HG02571 (cell line): ENCODE measurements at regions not wholly inside any gene's neighbourhood (a gene's known extent, or its start where the extent isn't known, plus 50 kb on each side); places are given as distances from the start of the nearest gene placed in this dataset.

Source experiments
- ATAC-seq: cut with Tn5 transposase; IDR thresholded peaks from one replicate; pipeline ENCODE4 v1.9.1; 2021; ENCODE audit warnings: mild to moderate bottlenecking, moderate library complexity; ENCODE audit not compliant: unreplicated experiment

DNA sequence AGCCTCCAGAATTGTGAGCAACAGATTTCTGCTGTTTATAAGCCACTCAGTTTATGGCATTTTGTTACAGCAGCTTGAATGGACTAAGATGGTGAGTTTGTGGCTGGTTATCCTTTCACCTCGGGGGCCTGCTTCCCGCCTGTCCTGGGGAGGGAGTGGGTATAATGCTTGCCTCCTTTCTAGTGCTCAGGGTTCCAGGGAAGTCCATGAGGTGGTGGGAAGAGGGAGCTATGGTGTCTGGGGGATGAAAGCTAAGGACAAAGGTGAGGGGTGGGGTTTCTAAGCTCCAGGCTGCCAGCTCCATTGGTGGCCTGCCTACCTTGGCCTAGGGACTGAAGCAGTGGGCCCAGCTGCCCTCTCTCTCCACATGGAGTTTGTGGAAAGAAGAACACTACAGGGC is 50.2 kb upstream of the SDK2 start:
- no peak for ATAC-seq

DNA sequence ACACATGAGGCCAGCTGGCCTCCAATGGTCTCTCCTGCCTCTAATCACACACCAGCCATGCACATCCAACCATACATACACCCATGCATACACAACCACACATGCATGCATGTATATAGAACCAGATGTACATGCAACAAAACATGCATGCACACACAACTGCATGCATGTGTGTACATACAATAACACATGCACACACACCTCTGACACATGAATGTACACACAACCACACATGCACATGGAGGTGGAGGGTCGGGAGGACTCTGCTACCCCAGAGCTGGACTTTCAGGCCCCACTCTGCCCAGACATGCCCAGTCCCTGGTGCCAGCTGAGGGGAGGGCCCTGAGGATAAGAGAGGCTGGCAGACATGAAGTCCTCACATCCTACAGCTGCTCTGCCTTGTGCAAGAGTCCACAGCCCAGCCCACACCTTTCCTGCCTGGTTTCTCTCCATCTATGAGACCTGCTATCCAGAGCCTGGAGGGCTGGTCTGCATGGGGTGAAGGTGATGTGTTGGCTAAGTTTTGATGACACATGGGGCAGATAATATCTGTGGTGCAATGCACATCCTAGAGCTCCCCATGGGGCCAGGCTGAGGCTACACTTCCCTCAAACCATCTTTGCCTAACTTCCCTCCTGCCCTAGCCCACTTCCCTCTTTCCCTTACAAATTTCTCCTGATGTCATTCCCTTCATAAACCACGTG is 50.9 kb upstream of the SDK2 start:
- ATAC-seq: no peak

DNA sequence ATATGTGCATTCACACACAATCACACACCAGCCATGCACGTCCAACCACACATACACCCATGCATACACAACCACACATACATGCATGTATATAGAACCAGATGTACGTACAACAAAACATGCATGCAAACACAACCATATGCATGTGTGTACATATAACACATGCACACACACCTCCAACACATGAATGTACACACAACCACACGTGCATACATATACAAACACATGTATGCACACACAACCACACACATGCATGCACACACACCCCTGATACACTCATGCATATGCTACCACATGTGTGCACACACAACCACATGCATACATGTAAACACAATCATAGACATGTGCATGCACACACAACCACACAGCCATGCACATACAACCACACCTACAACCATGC is 52.0 kb upstream of the SDK2 start:
- no peak for ATAC-seq

DNA sequence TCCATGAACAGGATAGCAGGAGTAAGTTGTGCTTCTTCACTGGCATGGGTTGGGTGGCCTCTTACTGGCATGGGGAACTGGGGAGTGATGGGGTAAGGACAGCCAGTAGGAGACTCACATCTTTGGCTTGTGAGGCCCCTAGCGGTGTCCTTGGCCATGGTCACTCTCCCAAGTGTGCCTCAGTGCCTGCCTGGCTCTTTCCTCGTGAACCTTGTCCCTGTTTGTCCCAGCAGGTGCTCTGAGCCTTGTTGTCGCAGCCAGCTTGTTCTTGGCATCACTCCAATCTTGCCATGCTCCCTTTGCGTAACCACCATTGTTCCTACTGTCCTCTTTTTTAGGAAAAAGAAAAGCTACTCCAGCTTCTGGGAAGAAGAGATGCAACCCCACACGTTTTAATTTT is 53.6 kb upstream of the SDK2 start:
- ATAC-seq: no peak

DNA sequence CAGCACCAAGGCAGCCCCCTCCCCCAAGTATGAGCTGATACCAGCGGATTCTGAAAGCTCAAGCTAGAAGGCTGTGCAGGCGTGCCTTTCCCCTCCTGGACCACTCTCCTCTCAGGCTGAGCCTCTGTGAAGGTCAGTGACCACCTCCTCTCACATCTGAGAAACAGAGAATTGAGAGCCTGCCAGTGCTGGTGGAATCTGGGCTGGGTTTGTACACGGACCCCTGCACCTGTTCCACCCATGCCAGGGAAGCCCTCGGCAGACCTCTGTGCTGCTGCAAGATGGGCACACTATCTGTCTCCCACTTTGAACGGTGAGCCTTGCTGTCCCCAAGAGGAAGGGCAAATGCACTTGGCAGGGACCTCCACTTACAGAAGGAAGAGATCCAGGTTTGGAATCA is 54.7 kb upstream of the SDK2 start:
- ATAC-seq: no peak

DNA sequence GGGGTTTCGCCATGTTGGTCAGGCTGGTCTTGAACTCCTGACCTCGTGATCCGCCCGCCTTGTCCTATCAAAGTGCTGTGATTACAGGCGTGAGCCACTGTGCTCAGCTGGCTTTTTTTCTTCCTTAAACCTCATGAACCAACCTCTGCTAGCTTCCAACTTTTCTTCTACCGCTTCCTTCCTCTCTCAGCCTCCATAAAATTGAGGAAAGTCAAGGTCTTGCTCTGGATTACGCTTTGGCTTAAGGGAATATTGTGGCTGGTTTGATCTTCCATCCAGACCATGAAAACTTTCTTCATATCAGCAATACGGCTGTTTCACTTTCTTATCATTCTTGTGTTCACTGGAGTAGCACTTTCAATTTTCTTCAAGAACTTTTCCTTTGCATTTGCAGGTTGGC is 57.5 kb upstream of the SDK2 start:
- no peak for ATAC-seq

DNA sequence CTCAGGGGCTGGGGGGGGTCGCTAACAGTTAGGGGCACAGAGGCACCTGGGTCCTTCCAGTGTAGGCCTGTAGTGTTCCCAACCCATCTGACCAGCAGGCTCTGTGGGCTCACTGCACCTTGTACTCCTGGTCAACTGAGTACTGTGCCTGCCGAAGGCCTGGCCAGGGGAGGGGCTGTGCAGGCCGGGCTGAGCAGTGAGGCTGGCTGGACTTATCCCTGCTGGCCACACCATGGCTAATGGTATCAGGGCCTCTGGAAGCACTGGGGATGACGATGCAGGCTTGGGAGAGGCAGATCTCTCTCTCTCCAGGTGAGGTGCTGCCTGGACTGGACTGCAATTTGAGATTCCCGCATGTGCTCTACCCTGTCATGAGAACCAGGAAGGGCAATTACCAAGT is 58.9 kb upstream of the SDK2 start:
- no peak for ATAC-seq

DNA sequence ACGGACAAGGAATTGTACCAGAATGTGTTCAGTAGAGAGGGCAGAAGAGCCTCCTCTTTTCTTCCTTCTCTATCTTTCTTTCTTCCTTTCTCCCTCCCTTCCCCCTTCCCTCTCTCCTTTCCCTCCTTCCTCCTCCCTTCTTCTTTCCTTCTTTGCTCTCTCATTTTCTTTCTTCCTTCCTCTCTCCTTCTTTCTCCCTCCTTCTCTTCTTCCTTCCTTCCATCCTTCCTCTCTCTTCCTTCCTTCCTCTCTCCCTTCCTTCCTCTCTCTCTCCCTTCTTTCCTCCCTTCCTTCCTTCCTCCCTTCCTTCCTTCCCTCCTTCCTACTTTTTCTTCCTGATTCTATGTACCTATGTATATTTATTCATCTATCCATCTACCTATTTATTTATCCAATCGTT is 59.7 kb upstream of the SDK2 start:
- ATAC-seq: no peak

DNA sequence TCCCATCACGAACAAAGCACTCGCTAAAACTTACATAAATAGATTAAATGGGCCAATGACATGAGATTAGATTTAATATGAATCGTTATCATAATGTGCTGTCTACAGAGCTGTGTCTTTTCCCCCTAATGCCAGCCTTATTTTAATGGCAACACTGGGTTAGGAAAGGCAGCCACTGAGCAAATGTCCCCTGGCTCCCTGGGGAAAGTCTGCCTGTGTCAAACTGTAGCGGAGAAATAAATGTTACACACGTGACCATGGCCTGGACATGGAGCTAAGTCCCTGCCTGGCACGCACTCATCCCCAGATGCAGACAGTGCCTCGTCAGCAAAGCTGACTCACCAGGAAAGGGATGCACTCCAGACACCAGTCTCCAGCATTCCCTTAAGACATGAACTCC is 61.3 kb upstream of the SDK2 start:
- ATAC-seq: no peak

DNA sequence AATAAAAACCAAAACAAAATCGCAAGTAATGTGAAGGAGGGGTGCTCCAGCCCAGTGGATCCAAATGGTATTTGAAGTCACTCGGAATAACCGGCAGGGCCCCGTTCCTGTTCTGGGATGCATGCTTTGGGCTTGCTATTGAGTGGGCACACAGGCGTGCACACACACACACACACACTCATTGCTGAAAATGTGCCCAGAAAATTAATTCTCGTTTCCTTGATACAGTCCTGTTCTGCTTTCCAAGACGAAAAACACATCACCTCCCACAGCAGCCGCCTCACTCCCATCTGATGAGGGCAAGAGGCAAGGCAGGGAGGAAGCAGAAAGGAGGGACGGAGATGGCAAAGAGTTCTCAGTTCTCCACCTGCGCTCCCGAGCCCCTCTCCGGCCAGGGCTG is 62.2 kb upstream of the SDK2 start:
- ATAC-seq: no peak

DNA sequence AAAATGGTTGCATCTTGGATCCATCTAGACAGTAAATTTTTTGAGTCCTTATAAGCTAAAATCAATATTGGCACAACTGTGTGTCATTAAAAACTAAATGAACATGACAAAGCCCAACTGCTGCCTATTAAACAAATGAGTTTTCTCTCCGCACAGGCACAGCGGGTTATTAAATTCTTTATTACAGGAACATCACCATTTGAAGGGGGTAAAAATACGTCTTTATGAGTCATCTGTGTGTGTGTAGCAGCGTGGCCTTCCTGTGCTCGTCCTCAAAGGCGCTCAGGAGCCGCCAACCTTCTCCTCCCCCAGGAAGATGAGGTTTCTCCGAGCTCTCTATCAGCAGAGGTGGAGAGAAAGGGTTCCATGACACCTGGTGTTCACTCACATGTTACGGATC is 62.6 kb upstream of the SDK2 start:
- ATAC-seq: no peak

DNA sequence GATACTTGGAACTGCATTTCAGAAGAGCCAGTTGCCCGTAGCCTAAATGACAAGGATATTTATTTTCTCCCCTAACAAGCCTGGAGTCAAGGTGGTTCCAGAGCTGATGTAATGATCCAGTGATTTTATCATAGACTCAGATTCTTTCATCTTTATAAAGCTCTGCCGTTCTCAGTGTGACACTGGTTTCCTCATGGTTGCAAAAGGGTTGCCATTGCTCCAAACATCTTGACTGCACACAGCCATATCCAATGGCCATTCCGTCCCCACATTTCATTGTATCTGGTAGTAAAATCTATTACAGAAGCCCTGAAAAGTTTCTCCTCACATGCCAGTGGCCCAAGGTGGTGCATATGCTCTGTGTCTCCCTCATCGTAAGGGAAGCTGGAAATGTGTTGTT is 63.1 kb upstream of the SDK2 start:
- ATAC-seq: no peak

DNA sequence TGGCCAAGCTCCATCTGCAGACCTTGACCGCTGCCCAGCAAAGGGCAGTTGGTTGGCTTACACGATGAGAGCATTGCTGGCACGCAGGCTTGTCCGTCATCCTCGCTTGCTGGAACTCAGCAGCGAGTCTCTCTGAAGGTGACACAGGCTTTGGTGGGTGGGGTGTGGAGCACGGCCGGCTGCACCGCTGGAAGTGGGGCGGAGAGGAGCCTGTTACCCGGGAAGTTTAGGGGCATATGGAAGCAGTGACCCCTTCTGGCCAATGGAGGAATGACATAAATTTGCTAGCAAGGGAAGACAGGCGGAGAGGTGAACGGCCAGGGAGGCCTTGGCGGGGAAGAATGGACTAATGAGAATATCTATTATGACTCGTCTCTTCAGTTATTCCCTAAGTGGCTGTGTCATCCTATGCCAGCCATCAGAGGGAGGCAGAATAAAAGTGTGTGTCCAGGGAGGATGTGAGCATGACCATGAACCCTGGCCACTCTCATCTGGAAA is 65.9 kb upstream of the SDK2 start:
- no peak for ATAC-seq

DNA sequence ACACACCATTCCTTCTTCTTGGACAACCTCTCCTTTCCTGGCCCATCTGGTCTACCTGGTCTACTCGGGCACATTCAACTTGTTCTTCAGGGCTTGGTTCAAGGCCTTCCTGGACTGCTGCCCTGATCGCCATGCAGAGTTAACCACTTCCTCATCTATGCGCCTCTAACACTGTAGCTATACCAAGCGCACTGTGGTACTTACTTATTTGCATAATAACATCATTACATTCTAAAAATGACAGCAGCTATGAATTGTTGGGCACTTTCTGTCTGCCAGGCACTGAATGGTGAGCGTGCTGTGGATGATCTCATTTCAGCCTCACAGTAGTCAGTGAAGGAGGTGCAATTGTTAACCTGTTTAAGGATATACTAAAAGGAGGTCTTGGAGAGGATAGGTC is 66.9 kb upstream of the SDK2 start:
- no peak for ATAC-seq

DNA sequence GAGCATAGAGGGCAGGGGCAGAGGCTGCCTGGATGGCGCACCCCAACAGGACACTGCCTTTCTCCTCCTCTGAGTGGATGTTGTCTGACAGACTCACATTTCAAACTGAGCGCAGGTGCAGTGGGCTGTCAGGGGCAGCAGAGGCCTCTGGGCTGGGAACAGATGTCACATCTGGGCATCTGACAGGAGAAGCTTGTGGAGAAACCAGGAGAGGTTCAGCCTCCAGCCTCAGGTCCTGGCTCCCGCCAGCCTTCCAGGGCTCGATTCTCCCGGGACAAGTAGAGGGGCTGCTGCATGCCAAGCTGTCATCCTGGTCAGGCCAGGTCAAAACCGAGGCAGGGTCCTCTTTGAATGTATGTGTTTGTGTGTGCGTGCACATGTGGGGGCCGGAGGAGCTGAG is 67.7 kb upstream of the SDK2 start:
- no peak for ATAC-seq

DNA sequence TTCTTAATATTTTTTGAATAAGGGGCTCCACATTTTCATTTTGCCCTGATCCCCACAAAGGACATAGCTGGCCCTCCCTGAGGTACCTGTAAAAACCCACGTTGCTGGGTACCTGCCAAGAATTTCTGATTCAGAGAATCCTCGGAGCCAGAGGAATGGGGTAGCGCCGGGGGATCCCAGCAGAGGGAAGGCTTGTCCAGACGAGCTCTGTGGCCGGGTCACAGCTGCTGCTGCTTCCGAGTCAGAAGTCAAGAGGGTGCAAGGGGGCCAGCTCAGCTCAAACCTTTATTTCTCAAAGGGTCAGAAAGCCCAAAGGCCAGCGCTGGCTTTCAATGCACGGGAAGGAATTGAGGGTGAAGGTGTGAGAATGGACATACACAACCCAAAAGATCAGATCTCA is 68.9 kb upstream of the SDK2 start:
- no peak for ATAC-seq

DNA sequence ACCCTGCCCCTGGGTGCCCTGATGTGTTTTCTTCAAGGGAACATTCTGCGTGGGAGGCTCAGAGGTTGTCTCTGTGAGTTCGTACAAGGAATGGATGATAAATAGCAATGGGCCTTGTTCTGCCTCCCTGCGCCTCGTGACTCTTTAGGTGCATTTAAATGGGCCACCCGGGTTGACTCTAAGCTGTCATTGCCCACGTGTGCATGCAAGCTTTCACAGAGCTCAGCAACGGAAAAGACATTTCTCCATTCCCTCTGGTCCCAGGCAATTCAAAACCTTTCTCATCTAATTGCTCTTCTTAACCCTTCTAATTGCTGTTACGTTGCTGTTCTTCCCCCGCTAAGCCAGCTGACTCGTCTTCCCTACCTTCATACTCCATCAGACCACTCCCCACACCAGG is 71.5 kb upstream of the SDK2 start:
- ATAC-seq: no peak

DNA sequence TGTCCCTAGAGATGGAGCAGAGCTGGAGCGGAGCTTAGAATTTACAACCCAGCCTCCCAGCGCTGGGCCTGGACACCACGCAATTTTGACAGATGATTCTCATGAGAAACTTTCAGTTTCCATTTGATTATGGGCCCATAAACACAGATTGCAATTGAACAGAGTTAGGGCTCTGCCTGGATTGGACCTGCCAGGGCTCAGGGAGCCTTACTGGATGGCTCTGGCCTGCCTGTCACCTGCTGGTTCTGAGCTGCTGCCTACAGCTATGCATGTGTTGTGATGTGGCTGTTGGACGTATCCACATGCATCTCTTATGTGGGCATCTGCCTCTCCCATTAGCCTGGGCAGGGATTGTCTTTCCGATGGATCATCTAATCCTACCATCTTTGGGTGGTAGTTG is 73.4 kb upstream of the SDK2 start:
- ATAC-seq: no peak

DNA sequence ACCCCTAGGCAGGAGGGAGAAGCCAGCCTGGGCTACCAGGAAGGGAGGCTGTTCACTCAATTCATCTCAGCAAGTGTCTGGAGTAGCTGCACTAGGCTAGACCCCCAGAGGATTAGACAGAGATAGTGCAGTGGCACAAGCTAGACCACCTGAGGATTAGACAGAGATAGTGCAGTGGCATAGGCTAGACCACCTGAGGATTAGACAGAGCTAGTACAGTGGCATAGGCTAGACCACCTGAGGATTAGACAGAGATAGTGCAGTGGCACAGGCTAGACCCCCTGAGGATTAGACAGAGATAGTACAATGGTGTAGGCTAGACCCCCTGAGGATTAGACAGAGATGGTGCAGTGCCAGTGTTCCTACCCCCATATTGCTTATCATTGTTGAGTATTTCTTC is 74.1 kb upstream of the SDK2 start:
- no peak for ATAC-seq

DNA sequence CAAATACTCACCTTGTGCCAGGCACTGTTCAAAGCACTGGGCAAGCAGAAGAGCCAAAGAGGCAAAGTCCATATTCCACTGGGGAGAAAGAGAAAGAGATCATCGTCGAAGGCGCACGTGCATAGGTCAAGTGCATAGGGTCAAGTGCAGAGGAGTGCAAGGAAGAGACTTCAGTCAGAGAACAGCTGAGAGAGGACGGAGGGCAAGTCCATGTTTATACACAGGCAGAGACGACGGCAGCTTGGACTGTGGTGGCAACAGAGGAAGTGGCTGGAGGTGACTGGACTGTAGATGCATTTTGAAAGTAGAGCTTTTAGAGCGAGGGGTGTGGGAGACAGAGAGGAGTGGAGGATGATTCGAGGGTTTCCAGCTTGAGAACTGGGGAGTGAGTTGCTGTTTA is 74.7 kb upstream of the SDK2 start:
- ATAC-seq: no peak

DNA sequence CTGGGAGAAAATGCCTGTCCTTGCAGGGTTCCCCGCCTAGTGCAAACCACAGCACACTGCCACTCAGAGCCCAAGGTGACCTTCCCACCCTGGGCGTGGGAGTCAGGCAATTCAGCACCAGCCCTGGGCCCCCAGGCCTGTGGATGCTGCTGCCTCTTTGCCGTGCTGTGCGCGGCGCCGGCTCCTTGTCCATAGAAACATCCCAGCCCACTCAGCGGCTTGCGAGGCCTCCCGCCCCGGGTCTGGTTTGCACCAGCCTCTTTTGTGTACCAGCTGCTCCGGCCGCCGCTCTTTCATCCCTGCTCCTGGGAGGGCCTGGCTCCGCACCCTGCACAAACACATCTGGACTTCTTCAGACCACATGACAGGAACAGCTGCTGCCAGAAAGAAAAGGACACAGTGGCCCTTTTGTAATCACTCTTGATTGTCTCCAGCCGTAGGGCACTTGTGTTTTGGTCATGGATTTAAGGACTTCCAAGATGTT is 75.4 kb upstream of the SDK2 start:
- no peak for ATAC-seq

DNA sequence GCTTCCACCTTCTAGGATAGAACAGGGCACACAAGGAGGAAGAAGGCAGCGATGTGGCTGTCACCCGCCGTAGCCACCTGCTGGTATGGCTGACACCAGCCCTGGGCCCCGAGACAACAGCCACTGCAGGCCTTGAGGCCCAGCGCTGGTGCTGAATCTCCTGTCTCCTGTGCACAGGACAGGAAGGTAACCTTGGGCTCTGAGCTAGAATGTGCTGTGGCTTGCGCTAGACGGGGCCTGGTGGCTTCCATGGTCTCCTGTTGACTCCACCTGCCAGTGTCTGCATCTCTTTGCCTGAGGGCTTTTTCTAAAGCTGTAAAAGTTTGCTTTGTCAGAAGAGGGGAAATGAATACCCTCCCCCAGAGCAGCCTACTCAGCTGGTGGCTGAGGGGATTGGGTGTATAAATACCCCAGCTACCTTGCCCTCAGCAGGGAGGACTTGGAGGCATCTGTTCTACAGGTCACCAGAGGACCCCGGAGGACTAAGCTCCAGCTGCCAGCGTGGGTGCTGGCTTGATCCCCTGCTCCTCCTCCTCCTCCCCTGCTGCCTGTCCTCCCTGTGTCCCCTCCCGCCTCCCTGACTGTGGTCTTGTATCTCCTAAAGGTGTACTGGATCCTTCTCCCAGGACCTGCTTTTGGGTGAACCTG is 76.1 kb upstream of the SDK2 start:
- no peak for ATAC-seq

DNA sequence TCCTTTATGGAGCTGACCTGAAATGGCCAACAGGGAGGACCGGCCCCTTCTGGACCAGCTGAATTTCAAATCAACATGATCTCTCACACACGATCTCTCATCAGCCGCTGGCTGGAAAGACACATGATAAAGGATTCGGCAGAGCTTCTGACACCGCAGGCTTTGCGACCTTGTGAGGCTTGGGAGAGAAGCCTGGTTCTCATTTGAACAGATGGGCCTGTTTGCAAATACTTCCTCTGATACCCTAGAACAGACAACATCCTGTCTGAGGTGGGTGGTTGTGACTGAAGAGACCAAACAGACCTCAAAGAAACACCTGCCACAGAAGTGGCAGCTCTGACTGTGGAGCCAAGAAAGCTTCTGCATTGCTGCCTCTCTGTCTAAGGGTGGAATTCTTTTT is 77.9 kb upstream of the SDK2 start:
- no peak for ATAC-seq
